ENCODE measurements at regions not wholly inside any gene's neighbourhood (a gene's known extent, or its start where the extent isn't known, plus 50 kb on each side); places are given as distances from the start of the nearest gene placed in this dataset.

DNA sequence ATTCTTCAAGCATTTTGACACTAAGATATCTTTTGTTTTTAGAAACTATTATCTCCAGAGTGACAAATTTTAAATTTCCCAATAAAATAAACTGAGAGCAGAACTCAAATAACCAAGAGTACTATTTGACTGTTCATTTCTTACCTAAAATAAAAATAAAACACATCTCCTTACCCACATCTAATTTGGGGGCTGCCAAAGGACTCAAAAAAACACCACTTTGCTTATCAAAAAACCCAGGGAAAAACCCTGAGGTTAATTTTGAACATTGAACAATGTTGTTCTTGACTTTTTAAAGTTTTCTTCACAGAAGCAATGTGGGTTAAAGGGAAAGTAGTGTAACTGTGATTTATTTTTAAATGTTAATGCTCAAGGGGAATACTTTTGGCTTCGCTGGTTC, 243.0 kb upstream of the HHIP start:
- Histone ChIP-seq H3K36me3 (ENCODE audit: insufficient read depth, low read length) (no peaks in the 10 kb centered on the region), H3K27ac (ENCODE audit: low read length) (no peak overlapping the region)

DNA sequence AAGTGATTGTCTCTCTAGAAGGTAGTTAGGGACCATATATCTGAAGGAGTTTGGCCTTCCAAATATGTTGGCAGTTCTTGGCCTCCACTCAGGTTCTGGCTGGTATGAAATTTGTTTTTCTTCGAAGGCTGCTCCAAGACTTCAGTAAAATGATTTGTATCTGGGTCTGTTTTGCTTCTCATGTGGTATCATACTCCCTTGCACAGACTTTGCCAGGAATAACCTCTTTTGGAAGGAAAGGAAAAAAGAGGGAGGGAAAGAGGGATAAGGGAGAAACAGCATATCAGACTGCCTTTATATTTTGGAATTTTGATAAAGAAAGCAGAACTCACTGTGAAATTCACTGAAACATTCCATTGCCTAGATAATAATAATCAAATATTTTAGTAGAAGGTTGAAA, 242.1 kb upstream of the HHIP start:
- Histone ChIP-seq H3K9me3 (ENCODE audit: low read length) (no peaks in the 10 kb centered on the region), H3K9me2 (replicated peaks; ENCODE audit: insufficient read depth, low read length) (no peaks in the 10 kb centered on the region), H3K4me1 (ENCODE audit: low read length) (no peaks in the 10 kb centered on the region), H2AFZ (ENCODE audit: low read length) (no peak overlapping the region), H3K9ac (ENCODE audit: low read length) (no peak overlapping the region), H3K36me3 (ENCODE audit: insufficient read depth, low read length) (no peaks in the 10 kb centered on the region), H4K20me1 (ENCODE audit: insufficient read depth, low read depth, low read length) (no peaks in the 10 kb centered on the region), H3K27me3 (ENCODE audit: low read length) (no peaks in the 10 kb centered on the region), H3K79me2 (ENCODE audit: low read length) (no peaks in the 10 kb centered on the region), H3K4me2 (ENCODE audit: low read depth, low read length, poor library complexity, severe bottlenecking) (no peak overlapping the region), H3K27ac (ENCODE audit: low read length) (no peak overlapping the region), H3K4me3 (ENCODE audit: low read length) (no peak overlapping the region)
- DNase-seq: no peak

More for the DNA sequence above, 243.0 kb upstream of the HHIP start:
- no peak overlapping the region for H3K9ac ChIP-seq (ENCODE audit: low read length)
- H3K27me3 ChIP-seq (ENCODE audit: low read length): no peaks in the 10 kb centered on the region
- no peaks in the 10 kb centered on the region for H3K4me1 ChIP-seq (ENCODE audit: low read length)
- 0 out of 2 replicates have a peak, but pooled peaks cover under 1% of the 10 kb centered on the region for H3K9me2 ChIP-seq (replicated peaks; ENCODE audit: insufficient read depth, low read length)
- no peak for DNase-seq
- no peak overlapping the region for H2AFZ ChIP-seq (ENCODE audit: low read length)
- H4K20me1 ChIP-seq (ENCODE audit: insufficient read depth, low read depth, low read length): no peaks in the 10 kb centered on the region
- 0 out of 2 replicates have a peak, but pooled peaks cover under 1% of the 10 kb centered on the region for H3K9me3 ChIP-seq (ENCODE audit: low read length)
- H3K4me3 ChIP-seq (ENCODE audit: low read length): no peak overlapping the region
- no peak overlapping the region for H3K4me2 ChIP-seq (ENCODE audit: low read depth, low read length, poor library complexity, severe bottlenecking)
- H3K79me2 ChIP-seq (ENCODE audit: low read length): no peaks in the 10 kb centered on the region

DNA sequence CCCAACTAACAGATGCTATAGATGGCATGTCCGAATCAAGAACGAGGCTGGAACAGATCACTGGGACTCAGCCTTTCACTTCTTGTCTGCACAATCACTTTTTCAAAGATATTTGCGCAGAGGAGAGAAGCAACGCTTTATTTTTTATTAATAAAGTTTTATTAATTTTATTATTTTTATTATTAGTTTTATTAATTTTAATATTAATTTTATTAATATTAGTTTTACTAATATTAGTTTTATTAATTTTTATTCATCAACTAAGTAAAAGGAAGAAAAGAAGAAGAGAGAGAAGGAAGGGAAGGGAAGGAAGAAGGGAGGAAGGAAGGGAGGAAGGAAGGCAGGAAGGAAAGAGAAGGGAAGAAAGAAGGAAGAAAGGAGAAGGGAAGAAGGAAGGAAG, 236.4 kb upstream of the HHIP start:
- Histone ChIP-seq H2AFZ (ENCODE audit: low read length) (no peak overlapping the region), H3K79me2 (ENCODE audit: low read length) (no peaks in the 10 kb centered on the region), H3K4me3 (ENCODE audit: low read length) (no peak overlapping the region), H3K27ac (ENCODE audit: low read length) (no peak overlapping the region), H3K9me3 (ENCODE audit: low read length) (no peaks in the 10 kb centered on the region), H3K36me3 (ENCODE audit: insufficient read depth, low read length) (no peaks in the 10 kb centered on the region), H3K9ac (ENCODE audit: low read length) (no peak overlapping the region), H3K27me3 (ENCODE audit: low read length) (no peaks in the 10 kb centered on the region), H3K4me2 (ENCODE audit: low read depth, low read length, poor library complexity, severe bottlenecking) (no peak overlapping the region), H3K9me2 (replicated peaks; ENCODE audit: insufficient read depth, low read length) (no peaks in the 10 kb centered on the region; the same call in 1 of the 2 replicates), H4K20me1 (ENCODE audit: insufficient read depth, low read depth, low read length) (no peaks in the 10 kb centered on the region), H3K4me1 (ENCODE audit: low read length) (no peaks in the 10 kb centered on the region)
- no peak for DNase-seq

DNA sequence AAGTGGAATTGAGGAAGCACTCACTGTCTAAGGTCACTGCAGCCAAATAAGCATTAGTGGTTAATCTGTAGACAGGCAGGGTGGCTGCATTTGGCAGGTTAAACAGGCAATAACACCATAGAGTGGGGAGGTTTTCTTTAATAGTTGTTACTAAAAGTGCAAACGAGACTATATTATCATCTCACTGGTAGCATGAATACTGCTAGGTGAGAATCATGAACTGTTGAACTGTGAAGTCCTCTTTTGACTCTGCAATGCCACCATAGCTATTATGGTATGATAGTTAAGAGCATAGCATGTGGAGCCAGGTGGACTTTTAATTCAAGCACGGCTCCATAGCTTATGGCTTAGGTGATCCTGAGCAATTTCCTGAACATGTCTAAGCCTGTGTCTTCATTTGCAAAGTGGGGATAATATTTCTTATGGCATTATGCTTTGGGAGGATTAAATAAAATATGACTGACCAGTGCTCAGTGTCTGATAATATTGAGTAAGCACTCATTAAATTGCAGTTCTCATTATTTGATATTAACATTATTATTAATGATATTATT, 235.6 kb upstream of the HHIP start:
- Histone ChIP-seq H3K9me2 (replicated peaks; ENCODE audit: insufficient read depth, low read length) (no peaks in the 10 kb centered on the region; the same call in 1 of the 2 replicates), H3K27ac (ENCODE audit: low read length) (no peak overlapping the region), H3K9ac (ENCODE audit: low read length) (no peak overlapping the region), H3K4me2 (ENCODE audit: low read depth, low read length, poor library complexity, severe bottlenecking) (no peak overlapping the region), H3K9me3 (ENCODE audit: low read length) (no peaks in the 10 kb centered on the region), H3K36me3 (ENCODE audit: insufficient read depth, low read length) (no peaks in the 10 kb centered on the region), H2AFZ (ENCODE audit: low read length) (no peak overlapping the region), H3K4me1 (ENCODE audit: low read length) (no peaks in the 10 kb centered on the region), H3K27me3 (ENCODE audit: low read length) (no peaks in the 10 kb centered on the region), H3K4me3 (ENCODE audit: low read length) (no peak overlapping the region), H3K79me2 (ENCODE audit: low read length) (no peaks in the 10 kb centered on the region), H4K20me1 (ENCODE audit: insufficient read depth, low read depth, low read length) (no peaks in the 10 kb centered on the region)
- DNase-seq: no peak

DNA sequence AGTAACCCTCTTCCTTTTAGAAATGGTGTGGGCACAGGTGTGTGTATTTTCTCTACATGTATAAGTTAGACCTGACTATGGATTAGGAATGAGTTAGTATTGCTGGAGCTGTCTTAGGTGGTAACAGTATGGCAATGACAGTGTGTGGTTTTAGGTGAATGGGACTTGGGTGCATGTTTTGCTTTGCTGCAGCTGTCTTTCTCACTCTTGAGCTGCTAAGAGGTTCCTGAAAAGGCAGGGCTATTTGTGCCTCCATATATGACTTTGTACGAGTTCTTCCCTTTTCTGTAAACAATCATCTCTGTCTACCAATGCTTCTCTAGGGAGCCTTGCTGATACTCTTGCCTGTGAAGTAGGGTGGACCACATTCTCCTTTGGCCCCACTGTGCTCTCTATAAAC, 234.8 kb upstream of the HHIP start:
- no peak overlapping the region for H3K4me3 ChIP-seq (ENCODE audit: low read length)
- H3K9ac ChIP-seq (ENCODE audit: low read length): no peak overlapping the region
- H3K9me2 ChIP-seq (replicated peaks; ENCODE audit: insufficient read depth, low read length): no peaks in the 10 kb centered on the region; the same call in 1 of the 2 replicates
- no peak overlapping the region for H3K27ac ChIP-seq (ENCODE audit: low read length)
- no peaks in the 10 kb centered on the region for H3K79me2 ChIP-seq (ENCODE audit: low read length)
- H3K4me2 ChIP-seq (ENCODE audit: low read depth, low read length, poor library complexity, severe bottlenecking): no peak overlapping the region
- no peak overlapping the region for H2AFZ ChIP-seq (ENCODE audit: low read length)
- H3K4me1 ChIP-seq (ENCODE audit: low read length): no peaks in the 10 kb centered on the region
- no peak for DNase-seq
- H3K27me3 ChIP-seq (ENCODE audit: low read length): no peaks in the 10 kb centered on the region
- H4K20me1 ChIP-seq (ENCODE audit: insufficient read depth, low read depth, low read length): no peaks in the 10 kb centered on the region
- no peaks in the 10 kb centered on the region for H3K9me3 ChIP-seq (ENCODE audit: low read length)
- no peaks in the 10 kb centered on the region for H3K36me3 ChIP-seq (ENCODE audit: insufficient read depth, low read length)

DNA sequence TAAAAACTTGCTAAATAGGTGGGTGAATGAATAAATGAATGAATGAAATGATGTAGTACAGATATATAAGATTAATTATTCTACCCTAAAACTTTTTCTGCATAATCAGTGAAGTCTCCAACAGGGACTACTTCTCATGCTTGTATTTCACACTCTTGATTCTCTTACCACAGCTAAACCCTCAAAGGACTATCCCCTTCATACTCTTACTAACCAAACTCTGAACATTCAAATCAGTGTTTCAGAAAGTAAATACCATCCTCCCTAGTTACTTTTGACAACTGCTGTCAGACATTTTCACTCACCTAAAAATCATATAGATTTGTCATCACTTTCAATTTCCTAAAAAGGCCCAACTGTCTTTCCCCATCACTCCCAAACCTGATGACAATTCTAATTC, 234.3 kb upstream of the HHIP start:
- Histone ChIP-seq H3K27me3 (ENCODE audit: low read length) (no peaks in the 10 kb centered on the region), H4K20me1 (ENCODE audit: insufficient read depth, low read depth, low read length) (no peaks in the 10 kb centered on the region), H3K4me1 (ENCODE audit: low read length) (no peaks in the 10 kb centered on the region), H3K9me2 (replicated peaks; ENCODE audit: insufficient read depth, low read length) (no peaks in the 10 kb centered on the region; the same call in 1 of the 2 replicates), H3K27ac (ENCODE audit: low read length) (no peak overlapping the region), H3K4me2 (ENCODE audit: low read depth, low read length, poor library complexity, severe bottlenecking) (no peak overlapping the region), H3K9me3 (ENCODE audit: low read length) (no peaks in the 10 kb centered on the region), H2AFZ (ENCODE audit: low read length) (no peak overlapping the region), H3K79me2 (ENCODE audit: low read length) (no peaks in the 10 kb centered on the region), H3K9ac (ENCODE audit: low read length) (no peak overlapping the region), H3K4me3 (ENCODE audit: low read length) (no peak overlapping the region), H3K36me3 (ENCODE audit: insufficient read depth, low read length) (no peaks in the 10 kb centered on the region)
- DNase-seq: no peak

DNA sequence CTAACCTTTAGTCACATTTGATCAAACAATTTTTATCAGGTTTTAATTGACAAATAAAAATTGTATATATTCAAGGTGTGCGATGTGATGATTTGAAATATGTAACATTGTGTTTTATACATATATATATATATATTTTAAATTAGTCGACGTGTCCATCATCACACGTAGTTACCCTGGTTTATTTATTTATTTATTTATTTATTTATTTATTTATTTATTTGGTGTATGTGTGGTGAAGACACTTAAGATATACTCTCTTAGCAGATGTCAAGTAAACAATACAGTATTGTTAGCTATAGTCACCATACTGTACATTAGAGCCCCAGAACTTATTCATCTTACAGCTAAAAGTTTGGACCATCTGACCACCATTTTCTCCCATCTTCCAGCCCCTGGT, 224.9 kb upstream of the HHIP start:
- Histone ChIP-seq H3K9me3 (ENCODE audit: low read length) (no peaks in the 10 kb centered on the region), H2AFZ (ENCODE audit: low read length) (no peak overlapping the region), H3K79me2 (ENCODE audit: low read length) (no peaks in the 10 kb centered on the region), H3K27me3 (ENCODE audit: low read length) (no peaks in the 10 kb centered on the region), H3K36me3 (ENCODE audit: insufficient read depth, low read length) (no peaks in the 10 kb centered on the region), H3K27ac (ENCODE audit: low read length) (no peak overlapping the region), H3K4me3 (ENCODE audit: low read length) (no peak overlapping the region), H3K4me1 (ENCODE audit: low read length) (no peaks in the 10 kb centered on the region), H3K4me2 (ENCODE audit: low read depth, low read length, poor library complexity, severe bottlenecking) (no peak overlapping the region), H3K9ac (ENCODE audit: low read length) (no peak overlapping the region), H4K20me1 (ENCODE audit: insufficient read depth, low read depth, low read length) (no peaks in the 10 kb centered on the region), H3K9me2 (replicated peaks; ENCODE audit: insufficient read depth, low read length) (no peaks in the 10 kb centered on the region)
- DNase-seq: peak; percentile 9

DNA sequence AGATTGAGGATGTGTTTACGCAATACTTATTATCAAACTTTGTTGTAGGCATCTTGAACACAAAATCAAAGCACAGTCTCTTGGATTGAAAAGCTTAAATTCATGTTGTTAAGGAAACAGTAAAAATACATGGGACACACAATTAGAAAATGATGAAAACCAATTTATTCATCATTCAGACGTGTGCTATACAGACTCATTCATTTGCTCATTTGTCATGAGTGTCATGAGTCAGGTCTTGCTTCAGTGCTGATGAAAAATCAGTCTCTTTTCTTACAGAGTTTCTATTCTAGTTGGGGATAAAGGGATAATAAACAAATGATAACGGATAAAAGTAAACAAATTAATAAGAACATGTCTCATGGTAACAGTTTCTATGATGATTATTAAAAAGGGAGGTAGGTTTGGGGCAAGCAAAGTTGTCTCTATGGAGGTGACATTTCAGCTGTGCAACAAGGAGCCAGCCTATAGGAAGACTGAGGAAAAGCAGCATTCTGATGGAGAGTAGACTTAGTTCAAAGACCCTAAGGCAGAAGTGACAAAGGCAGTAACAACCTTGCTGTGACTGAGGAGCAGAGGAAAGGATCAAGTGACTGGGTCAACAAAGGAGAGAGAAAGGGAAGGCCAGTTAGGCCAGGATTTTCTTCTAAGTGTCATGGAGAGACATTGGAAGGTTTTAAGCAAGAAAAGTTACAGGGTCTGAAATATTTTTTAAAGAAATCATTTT, 224.0 kb upstream of the HHIP start:
- Histone ChIP-seq H3K4me3 (ENCODE audit: low read length) (no peak overlapping the region), H3K4me1 (ENCODE audit: low read length) (no peaks in the 10 kb centered on the region), H3K9me3 (ENCODE audit: low read length) (no peaks in the 10 kb centered on the region), H2AFZ (ENCODE audit: low read length) (no peak overlapping the region), H4K20me1 (ENCODE audit: insufficient read depth, low read depth, low read length) (no peaks in the 10 kb centered on the region), H3K27ac (ENCODE audit: low read length) (no peak overlapping the region), H3K27me3 (ENCODE audit: low read length) (no peaks in the 10 kb centered on the region), H3K79me2 (ENCODE audit: low read length) (no peaks in the 10 kb centered on the region), H3K9me2 (replicated peaks; ENCODE audit: insufficient read depth, low read length) (no peaks in the 10 kb centered on the region), H3K36me3 (ENCODE audit: insufficient read depth, low read length) (no peaks in the 10 kb centered on the region), H3K9ac (ENCODE audit: low read length) (no peak overlapping the region), H3K4me2 (ENCODE audit: low read depth, low read length, poor library complexity, severe bottlenecking) (no peak overlapping the region)
- peak; percentile 28 for DNase-seq
